Uterus (tissue), 2 donors: ENCODE measurements at regions not wholly inside any gene's neighbourhood (a gene's known extent, or its start where the extent isn't known, plus 50 kb on each side); places are given as distances from the start of the nearest gene placed in this dataset.

Source experiments
- CTCF ChIP-seq, 4 experiments: fragments of 200-600 bp in 2 of 4; fragments of 450-650 bp in 2 of 4; sonication (generic) in 2 of 4; IDR thresholded peaks; one replicate each; pipeline ENCODE4 v1.5.1; 2016 to 2019; ENCODE audit warnings: antibody characterized with exemption in 4 of 4, mild to moderate bottlenecking in 2 of 4, moderate library complexity in 1 of 4
- POLR2A ChIP-seq, 2 donors: fragments of 450-650 bp; IDR thresholded peaks; one replicate each; pipeline ENCODE4 v1.6.1; 2016; ENCODE audit warnings: antibody characterized with exemption in 2 of 2, mild to moderate bottlenecking in 1 of 2, moderate library complexity in 1 of 2

- TF ChIP-seq CTCF (IDR thresholded peaks at IDR 0.05) (no peak), POLR2A (IDR thresholded peaks at IDR 0.05) (no peak)
Measured at GRCh38 chr5:158606233-158606632, 493.5 kb downstream of the EBF1 start.
